ENCODE measurements at regions not wholly inside any gene's neighbourhood (a gene's known extent, or its start where the extent isn't known, plus 50 kb on each side); places are given as distances from the start of the nearest gene placed in this dataset.

DNA sequence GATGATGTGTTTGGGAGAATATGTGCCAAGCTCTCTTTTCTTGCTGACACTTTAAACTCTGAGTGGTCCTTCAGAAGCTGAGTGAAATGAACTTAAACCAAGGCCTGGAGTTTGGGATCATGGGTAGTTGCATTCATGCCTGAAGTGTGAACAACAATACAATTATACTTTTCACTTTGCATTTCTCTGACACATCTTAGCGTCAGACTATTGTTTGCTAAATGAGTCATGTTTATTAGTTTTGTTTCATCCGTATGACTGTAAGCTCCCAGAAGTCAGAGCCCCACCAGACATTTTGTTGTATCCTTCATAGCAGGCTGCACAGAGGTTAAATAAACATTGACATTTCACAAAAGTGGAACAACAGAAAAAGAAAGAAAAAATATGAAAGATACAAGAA, 542.6 kb downstream of the TUSC7 start:
- no peak for DNase-seq (ENCODE audit: low read depth)

DNA sequence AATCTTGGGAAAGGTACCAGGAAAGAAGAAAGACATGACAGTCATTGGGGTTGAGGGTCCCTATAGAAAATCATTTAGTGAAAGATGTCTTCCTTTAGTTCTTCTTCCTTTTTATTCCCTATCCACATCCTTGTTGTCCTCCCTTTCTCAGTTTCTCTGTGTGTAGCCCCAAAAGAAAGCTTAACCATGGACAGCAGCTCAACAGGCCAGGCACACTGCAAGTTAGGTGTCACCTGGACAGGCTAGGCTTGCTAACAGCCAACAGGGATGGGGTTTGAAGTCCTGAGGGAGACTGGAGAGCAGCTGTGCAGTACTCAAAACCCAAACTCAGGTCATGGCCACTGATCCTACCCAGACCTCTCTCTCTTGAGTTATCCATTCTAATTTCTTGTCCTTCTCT, 543.1 kb downstream of the TUSC7 start:
- DNase-seq (ENCODE audit: low read depth), result no peak

GRCh38 chr3:117253636-117254035, 544.1 kb downstream of the TUSC7 start:
- DNase-seq (ENCODE audit: low read depth), result no peak

- DNase-seq (ENCODE audit: low read depth), result no peak
Observed at GRCh38 chr3:117254985-117255384, 545.4 kb downstream of the TUSC7 start.

GRCh38 chr3:117255736-117256135, 546.2 kb downstream of the TUSC7 start:
- DNase-seq (ENCODE audit: low read depth), result no peak

GRCh38 chr3:117261983-117262421, 552.4 kb downstream of the TUSC7 start:
- DNase-seq (ENCODE audit: low read depth), result no peak

- DNase-seq (ENCODE audit: low read depth), result no peak
Observed at GRCh38 chr3:117263270-117263669, 553.7 kb downstream of the TUSC7 start.

DNA sequence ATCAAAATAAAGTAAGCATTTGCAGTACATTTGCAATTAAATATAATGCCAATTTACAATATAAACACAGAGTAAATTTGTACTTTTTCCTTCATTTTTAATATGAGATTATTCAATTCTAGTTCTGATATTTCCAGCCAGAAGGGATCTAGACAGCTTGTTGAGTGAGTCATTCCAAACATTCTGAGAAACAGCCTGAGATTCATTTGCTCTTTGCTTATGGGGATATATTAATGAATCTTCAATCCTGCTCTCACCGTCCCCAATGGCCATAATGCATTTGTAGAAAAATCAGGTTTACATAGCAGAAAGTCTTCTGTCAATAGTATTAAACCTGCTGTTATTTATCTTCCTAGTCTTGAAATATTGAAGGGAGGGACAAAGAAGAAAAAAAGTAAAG, 554.2 kb downstream of the TUSC7 start:
- DNase-seq (ENCODE audit: low read depth), result no peak

- no peak for DNase-seq (ENCODE audit: low read depth)
Observed at GRCh38 chr3:117264204-117264994, 554.8 kb downstream of the TUSC7 start.

DNA sequence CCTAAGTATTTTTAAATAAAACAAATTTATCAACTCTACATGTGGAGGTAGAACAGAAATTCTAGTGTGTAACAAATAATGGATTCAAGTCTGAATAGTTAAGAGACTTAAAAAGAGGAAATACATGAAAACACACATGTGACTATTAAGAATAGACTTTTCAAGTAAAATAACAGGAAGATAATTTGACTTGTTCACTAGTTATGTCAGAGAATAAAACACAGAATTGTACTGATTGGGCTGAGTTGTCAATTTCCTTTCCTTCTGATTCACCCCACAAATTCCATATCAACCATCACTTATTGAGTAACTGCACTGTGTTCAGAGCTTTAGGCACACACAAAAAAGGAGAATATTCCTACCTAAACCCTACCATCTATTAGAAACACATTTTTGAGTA, 557.2 kb downstream of the TUSC7 start:
- DNase-seq (ENCODE audit: low read depth), result no peak

- DNase-seq (ENCODE audit: low read depth), result no peak
Observed at GRCh38 chr3:117268318-117268717, 558.7 kb downstream of the TUSC7 start.

DNA sequence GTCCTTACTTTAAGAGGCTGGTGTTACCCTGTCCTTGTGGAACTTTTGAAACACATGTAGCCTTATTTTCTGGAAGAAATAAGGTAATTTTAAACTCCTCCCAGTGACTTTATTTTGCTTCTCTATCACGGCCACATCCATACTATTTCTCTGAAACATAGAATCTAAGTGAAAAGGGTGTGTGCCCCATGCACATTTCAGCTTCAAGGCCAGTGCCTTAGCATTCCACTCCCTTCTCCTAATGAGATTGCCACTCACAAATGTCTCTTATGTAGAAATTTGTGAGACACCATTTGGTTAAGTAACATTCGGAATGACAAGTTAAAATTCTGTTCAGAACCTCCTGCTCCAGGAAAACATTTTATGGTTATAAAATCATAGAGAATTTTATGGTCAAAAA, 562.7 kb downstream of the TUSC7 start:
- no peak for DNase-seq (ENCODE audit: low read depth)

GRCh38 chr3:117272876-117273523, 563.4 kb downstream of the TUSC7 start:
- no peak for DNase-seq (ENCODE audit: low read depth)

GRCh38 chr3:117277816-117278215, 568.2 kb downstream of the TUSC7 start:
- DNase-seq (ENCODE audit: low read depth), result no peak

DNA sequence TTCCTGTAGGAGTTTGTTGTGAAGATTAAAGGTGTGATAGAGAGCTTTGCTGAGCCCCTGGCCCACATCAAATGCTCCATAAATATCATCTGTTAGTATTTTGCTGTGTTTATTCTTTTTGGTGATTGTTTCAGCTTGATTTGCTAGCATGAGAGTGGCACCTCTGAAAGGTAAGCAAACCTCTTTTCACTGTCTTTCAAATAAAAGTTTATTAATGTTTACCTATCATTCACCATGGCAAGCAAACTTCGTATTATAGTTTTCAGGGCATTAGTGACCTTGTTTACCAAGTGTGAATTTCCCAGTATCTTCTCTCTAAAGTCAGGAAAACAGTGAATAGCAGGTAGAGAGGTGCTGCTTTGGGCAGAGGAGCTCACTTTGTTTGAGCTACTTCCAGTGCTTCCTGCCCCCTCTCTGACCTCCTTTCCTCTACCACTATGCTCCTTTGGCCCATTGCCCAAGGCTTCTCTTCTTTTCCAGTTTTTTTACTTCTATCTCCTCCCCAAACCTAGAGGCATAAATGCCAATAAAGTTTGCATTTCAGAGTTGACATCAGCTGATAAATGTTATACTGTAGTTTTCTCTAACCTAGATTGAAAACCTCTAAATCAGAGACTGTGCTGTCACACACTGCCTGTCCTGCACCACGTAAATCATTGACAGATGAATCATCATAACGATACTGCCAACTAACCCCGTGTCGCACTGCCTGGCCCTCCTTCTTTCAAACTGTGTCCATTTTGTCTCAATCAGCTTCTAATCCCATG, 569.0 kb downstream of the TUSC7 start:
- DNase-seq (ENCODE audit: low read depth), result no peak

DNA sequence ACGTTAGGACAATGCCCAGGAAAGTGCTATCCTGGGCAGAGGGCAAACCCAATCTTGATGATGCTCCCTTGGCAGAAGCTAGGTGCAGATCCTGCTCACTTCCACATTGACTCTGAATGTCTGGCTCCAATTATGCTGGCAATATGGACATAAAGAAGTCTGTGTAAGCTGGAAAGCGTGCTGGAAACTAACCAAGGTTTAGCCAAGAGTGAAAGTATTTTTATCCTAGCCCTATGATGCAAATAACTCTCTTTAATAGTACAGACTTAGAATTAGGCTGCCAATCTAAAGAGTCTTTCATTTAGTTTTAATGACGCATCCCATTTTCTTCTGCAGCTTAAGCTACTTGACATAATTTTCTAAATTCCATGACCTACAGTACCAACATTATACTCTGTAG, 571.8 kb downstream of the TUSC7 start:
- DNase-seq (ENCODE audit: low read depth), result no peak

GRCh38 chr3:117282566-117282965, 573.0 kb downstream of the TUSC7 start:
- no peak for DNase-seq (ENCODE audit: low read depth)

DNA sequence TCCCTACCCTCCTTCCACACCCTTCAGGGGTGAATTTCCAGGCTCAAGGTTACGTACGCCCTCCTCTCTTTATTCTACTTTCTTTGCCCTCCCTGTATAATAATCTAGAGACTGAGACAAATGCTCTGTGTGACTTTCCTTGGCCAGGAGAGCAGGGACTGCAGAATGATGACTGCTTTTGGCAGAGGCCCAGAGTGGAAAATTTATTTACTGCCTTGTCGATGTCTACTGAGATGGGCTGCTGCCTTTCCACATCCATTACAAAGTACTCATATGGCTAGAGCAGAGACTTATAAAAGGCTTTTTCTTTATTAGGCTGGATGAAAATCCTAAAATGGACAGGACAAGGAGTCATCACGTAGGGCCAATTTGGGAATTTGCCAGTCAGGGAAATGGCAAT, 576.2 kb downstream of the TUSC7 start:
- DNase-seq (ENCODE audit: low read depth), result no peak

- DNase-seq (ENCODE audit: low read depth), result no peak
Observed at GRCh38 chr3:117286488-117286887, 576.9 kb downstream of the TUSC7 start.

DNA sequence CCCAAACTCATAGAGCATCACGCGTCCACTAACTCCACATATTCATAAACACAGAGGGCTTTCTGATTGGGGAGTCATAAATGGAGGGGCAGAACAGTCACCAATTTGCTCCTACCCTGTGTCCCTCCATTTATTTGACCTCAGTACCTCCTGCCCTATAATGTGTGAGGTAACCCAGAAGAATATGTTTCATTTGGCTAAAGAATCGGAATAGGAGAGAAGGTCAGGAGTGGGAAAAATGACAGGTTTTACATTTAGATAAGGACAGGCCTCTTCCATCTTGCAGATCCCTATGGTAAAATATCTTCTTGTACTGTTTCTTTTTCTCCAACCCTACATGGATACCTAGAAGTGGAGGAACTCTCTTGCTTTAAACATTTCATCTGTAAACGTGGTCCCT, 578.0 kb downstream of the TUSC7 start:
- DNase-seq (ENCODE audit: low read depth), result no peak

DNA sequence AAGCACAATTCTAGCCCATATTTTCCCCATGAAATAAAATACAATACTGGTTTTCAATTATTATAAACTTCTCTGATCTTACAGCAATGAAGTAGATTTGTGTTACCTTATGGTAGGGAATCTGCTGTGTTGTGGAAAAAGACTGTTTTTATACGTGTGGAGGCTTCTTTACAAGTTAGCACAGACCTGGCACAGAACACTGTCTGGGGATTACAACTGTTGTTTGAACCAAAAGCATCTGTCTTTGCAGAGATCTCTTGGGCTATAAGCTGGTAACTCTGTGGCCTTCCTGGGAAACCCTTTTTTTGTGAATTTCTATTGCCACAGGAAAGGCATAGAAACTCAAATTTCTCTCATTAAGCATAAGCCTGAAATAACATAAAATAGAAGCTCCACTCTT, 581.9 kb downstream of the TUSC7 start:
- no peak for DNase-seq (ENCODE audit: low read depth)

- DNase-seq (ENCODE audit: low read depth), result no peak
Observed at GRCh38 chr3:117297065-117297464, 587.5 kb downstream of the TUSC7 start.

Measured in myocyte (in vitro differentiated cells).